ENCODE measurements at regions not wholly inside any gene's neighbourhood (a gene's known extent, or its start where the extent isn't known, plus 50 kb on each side); places are given as distances from the start of the nearest gene placed in this dataset.
A peak's percentile ranks its signal among the peaks of the same experiment; 100 is the strongest.

GRCh38 chrX:87727620-87728019 is 210.0 kb downstream of the KLHL4 start:
- DNase-seq, result no peak

DNA sequence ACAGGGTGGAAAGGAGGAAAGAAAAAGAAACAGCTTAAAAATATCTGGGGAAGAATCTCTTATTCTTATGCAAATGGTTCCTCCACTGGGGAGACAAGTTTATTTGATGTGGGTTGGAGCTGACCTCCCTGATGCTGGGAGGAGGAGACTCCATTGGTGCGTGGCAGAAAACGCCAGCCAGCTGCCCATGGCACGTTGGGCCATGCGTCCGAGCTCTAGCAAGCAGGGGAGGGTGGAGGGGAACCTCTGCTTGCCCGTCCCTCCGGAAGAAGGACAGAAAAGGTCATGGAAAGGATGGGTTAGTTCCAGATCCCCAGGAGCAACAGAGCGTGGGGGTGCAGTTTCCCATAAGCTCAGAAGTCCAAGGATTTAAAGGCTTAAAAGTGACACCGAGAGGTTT is 210.4 kb downstream of the KLHL4 start:
- DNase-seq, result no peak

- DNase-seq, result no peak
Measured at GRCh38 chrX:87728459-87728858, 210.9 kb downstream of the KLHL4 start.

DNA sequence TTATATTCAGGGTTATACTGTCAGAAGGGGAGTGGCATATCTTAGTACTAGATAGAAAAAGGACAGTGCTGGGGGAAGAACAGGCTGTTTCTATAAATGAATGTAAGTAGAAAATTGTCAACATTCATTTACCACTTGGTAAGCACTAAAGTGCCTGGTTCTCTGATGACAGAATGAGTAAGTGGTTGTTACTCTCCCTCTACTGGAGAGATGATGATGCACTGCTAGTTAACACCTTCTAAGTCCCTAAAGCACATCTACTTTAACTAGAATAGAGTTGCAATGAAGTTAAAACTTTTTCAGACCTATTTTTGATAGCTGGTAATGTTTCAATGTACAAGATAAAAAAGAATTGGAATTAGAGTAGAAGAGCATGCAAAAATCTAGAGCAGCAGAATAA is 214.5 kb downstream of the KLHL4 start:
- DNase-seq, result no peak

DNA sequence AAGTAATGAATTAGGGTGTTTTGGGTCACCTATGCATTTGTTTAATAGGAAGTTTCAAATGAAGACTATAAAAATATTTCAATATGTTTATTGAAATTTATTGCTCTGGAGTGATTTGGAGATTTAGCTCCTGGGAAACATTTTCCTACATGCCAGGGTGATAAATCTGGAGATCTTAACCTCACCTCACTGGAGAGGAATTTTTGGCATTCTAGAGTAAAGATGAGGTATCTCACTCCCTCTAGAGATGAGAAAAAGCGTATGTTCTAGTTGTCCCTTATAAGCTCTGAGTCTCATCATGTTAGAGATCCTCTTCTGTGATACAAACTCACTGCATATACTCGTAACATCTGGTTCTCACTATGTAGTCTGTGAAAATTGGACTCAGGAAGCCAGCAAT is 219.0 kb downstream of the KLHL4 start:
- DNase-seq, result no peak

GRCh38 chrX:87744391-87744790 is 226.8 kb downstream of the KLHL4 start:
- DNase-seq, result no peak

GRCh38 chrX:87755493-87755892 is 237.9 kb downstream of the KLHL4 start:
- no peak for DNase-seq

GRCh38 chrX:87788976-87789375 is 271.4 kb downstream of the KLHL4 start:
- no peak for DNase-seq

DNA sequence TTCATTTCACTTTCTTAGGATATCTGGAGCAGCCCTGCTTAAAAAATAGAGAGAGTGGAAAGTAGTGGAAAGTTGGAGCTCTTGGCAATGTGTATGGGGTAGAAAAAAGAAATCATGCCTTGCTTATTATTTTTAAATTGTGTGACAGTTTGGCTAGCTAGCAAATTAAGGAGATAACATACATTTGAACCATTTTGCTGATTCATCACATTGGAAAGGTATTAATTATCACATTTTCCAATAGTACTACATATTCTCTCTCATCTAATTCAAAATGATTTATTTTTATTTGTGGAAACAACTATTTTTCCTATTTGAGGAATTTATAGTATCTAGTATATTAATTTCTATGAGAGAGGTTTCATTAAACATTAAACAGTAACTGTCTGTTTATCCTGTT is 280.4 kb downstream of the KLHL4 start:
- DNase-seq, result no peak

GRCh38 chrX:87805829-87806490 is 288.4 kb downstream of the KLHL4 start:
- DNase-seq, result no peak

GRCh38 chrX:87808576-87809243 is 291.1 kb downstream of the KLHL4 start:
- DNase-seq, result no peak

- DNase-seq, result no peak
Measured at GRCh38 chrX:87813566-87813965, 296.0 kb downstream of the KLHL4 start.

DNA sequence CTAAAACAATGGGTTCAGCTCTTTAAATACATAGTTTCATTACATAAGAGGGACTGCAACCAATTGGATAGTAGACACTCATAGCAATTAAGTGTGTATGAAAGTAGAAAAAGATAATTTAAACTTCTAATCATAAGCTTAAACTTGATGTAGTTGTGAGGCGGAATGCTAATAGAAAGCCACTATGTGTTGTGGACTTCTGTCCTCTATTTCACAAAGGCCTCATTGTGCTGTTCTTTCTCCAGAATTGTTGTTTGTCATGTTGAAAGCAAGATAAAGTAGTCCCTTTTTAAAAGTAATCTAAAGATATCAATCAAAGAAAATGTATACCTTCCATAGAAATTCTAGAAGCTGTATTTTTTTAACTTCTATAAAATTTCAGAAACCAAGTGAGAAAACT is 329.4 kb downstream of the KLHL4 start:
- no peak for DNase-seq

DNA sequence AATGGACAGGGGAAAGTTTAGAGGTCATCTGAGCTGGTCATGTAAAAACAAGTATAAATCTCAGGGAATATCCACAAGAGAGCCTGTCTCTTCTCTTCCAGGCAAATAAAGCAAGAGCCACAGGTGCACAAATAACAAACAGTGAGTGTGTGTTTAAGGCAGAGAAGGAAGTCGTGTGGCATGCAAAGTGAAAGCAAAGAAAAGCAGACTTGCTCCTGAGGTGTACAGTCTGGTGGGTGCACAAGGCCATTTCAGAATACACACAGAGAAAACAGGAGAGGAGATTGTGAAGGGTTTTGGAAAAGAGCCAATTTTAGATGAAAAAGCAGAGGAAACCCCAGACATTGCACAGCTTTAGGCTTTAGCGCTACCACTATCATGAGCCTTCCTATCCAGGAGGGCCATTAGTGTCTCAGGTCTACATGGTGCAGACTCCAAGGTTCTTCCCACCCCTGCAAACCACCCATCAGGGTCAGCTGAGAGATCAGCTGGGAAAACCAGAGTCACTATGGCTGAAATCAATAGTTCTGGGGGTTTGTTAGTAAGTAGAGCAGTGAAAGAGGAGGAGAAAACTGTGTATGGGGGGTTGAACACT is 355.8 kb downstream of the KLHL4 start:
- DNase-seq, result no peak

DNA sequence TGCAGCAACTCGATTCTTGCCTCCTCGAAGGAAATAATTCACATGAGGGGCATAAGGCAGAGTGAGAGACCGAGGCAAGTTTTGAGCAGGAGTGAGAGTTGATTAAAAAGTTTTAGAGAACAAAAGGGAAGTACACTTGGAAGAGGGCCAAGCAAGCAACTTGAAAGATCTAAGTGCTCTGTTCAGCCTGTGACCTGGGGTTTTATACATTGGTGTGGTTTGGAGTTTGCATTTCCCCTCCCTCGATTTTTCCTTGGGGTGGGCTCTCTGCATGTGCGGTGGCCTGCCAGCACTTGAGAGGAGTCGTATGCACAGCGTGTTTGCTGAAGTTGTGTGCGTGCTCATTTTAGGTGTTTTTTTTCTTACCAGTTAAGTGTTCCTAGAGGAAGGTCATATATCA is 356.4 kb downstream of the KLHL4 start:
- DNase-seq, result no peak

DNA sequence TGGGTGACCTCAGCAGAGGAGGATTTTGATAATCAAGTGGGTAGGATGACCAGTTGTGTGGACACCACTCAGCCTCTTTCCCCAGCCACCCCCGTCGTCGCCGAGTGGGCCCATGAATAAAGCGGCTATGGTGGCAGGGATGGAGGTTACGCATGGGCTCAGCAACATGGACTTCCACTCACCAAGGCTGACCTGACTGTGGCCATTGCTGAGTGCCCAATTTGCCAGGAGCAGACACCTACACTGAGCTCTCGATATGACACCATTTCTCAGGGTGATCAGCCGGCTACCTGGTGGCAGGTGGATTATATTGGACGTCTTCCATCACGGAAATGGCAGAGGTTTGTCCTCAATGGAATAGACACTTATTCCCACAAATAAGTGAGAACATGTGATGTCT is 361.3 kb downstream of the KLHL4 start:
- no peak for DNase-seq

DNA sequence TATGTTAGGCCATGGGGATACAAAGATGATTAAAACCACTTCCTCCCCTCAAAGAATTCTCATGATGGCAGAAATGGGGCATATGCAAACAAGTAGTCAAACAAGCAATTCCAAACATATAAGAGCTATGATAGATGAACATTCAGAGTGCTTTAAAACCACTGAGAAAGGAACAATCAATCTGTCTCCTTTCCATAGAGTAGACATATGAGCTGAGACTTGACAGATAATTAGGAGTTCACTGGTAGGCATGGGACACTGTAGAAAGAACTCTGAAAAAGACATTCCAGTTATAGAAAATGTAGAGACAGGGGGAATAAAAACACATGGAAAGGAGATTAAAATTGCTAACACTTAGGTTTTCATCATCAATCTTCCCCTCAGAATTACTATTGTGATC is 372.8 kb downstream of the KLHL4 start:
- no peak for DNase-seq

- DNase-seq, result no peak
Measured at GRCh38 chrX:87895421-87895820, 377.8 kb downstream of the KLHL4 start.

DNA sequence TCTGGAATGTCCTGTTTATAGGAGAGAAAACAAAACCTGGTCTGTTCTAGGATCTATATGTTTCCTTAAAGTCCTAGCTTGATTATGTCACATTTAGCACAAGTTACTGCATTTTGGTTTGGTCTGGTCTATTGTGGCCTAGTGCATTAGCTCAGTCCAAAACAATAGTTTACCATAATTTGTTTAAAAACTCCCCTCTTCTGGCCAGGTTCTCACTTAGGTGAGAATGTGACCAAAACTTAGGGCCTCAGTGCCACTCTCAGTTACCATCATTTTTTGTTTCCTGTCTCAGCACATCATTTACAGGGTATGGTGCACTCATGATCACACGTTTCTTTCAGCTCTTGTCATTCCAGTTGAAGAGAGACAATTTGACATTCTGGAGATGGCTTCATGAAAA is 378.5 kb downstream of the KLHL4 start:
- DNase-seq, result no peak

DNA sequence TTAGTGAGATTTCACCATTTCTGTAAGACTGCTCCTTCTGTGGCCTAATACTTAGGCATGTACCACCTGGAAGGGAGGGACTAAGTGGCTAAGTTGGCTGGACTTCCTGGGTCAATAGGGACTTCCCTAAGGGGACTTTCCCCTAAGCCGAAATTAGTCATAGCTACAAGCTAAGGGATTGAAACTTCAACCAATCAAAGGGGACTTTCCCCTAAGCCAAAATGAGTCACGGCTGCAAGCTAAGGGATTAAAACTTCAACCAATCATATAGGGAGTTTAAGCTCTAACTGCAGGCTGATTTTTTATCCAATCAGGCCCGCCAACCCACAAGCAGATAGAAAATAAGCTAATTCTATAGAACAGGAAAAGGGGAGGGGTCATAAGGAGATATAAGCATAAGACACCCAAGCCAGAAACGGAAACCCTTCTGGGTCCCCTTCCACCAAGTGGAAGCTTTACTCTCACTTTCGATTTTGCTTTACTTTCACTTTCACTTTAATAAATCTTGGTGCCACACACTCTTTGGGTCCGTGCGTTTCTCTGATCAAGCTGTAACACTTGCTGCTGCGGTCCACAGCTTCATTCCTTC is 382.8 kb downstream of the KLHL4 start:
- DNase-seq, result peak; percentile 48

GRCh38 chrX:87901060-87901459 is 383.5 kb downstream of the KLHL4 start:
- DNase-seq, result no peak

DNA sequence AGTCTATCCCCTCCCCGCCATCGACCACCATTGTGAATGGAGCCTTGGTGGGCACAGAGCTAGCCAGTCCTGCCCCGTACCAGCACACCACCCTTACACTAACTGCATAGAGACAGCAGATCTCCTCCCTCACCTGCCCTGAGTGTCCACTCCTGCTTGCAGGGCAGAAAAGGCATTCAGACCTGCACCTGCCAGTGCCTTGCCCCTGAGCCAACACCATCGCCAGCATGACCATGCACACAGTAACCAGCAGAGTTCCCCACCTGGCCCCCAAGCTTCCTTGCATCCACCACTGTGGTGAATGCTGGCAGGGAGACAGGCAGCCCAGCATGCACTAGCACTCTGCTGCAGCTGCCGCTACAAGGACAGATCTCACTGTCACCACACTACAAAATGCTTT is 397.1 kb downstream of the KLHL4 start:
- no peak for DNase-seq

GRCh38 chrX:87924619-87925018 is 407.0 kb downstream of the KLHL4 start:
- no peak for DNase-seq

DNA sequence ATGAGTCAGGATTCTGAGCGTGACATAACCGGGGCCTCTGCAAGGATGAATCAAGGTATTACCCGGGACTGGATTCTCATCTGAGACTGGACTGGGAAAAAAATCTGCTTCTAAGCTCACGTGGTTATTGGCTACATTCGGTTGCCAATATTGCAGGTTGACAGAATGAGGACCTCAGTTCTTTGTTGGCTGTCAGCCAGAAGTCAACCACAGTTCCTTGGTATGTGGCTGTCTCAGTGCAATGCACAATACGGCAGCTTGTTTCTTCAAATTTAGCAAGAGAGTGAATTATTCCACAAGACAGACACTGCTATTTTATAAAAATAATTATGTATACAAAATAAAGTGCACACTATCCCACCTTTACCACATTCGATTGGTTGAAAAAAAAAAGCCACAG is 424.2 kb downstream of the KLHL4 start:
- no peak for DNase-seq
